Astrocyte (in vitro differentiated cells and primary cell): ENCODE measurements at regions not wholly inside any gene's neighbourhood (a gene's known extent, or its start where the extent isn't known, plus 50 kb on each side); places are given as distances from the start of the nearest gene placed in this dataset.

Source experiments
- EZH2 ChIP-seq: IDR thresholded peaks from 2 replicates; pipeline ENCODE4 v1.6.1; 2012; ENCODE audit warnings: mild to moderate bottlenecking, low read length, inconsistent platforms; ENCODE audit not compliant: insufficient read depth
- TF ChIP-seq, protein P1 (sequence below): IDR thresholded peaks from 2 replicates; pipeline ENCODE4 v1.5.1; 2011; ENCODE audit warnings: low read depth, mild to moderate bottlenecking, inconsistent platforms, low read length, moderate library complexity; ENCODE audit not compliant: insufficient read depth

- TF ChIP-seq, protein P1, sequence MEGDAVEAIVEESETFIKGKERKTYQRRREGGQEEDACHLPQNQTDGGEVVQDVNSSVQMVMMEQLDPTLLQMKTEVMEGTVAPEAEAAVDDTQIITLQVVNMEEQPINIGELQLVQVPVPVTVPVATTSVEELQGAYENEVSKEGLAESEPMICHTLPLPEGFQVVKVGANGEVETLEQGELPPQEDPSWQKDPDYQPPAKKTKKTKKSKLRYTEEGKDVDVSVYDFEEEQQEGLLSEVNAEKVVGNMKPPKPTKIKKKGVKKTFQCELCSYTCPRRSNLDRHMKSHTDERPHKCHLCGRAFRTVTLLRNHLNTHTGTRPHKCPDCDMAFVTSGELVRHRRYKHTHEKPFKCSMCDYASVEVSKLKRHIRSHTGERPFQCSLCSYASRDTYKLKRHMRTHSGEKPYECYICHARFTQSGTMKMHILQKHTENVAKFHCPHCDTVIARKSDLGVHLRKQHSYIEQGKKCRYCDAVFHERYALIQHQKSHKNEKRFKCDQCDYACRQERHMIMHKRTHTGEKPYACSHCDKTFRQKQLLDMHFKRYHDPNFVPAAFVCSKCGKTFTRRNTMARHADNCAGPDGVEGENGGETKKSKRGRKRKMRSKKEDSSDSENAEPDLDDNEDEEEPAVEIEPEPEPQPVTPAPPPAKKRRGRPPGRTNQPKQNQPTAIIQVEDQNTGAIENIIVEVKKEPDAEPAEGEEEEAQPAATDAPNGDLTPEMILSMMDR, result no peak
- TF ChIP-seq EZH2, result no peak
Measured at GRCh38 chr2:53247956-53248735, 519.5 kb upstream of the CHAC2 start.
